DMS79 treated with DMSO at 0.1 percent for 48 hours (cell line): ENCODE measurements at regions not wholly inside any gene's neighbourhood (a gene's known extent, or its start where the extent isn't known, plus 50 kb on each side); places are given as distances from the start of the nearest gene placed in this dataset.
"Not testable (repeated sequence)": the region's sequence is repeated elsewhere in the genome, so short reads cannot be mapped to it uniquely, and the experiment has no call there.

Experiments
- DNase-seq: peaks from one replicate; lab custom pipeline; 2025; lab: John Stamatoyannopoulos, UW

DNA sequence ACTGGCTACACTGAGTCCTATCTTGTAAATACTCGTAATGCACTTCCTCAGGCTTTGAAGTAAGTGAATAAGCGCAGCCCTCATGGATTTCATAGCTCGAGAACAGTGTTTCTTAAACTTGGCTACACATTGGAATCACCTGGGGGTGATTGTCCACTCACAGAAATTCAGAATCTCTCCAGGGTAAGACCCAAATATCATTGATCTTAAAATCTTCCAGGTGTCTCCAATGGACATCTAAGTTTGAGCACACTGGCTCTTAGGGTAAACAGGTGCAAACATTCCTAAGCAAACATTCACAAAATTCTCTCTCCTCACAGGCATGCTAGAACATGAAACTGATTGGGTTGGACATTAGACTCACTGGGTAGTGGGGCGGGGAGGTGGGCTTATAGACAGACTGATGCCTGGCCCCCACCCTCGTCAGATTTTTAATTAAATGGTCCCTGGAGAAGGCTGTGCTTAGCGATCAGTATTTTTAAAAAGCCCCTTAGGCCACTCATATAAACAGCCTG, 279.7 kb upstream of the TBL1XR1 start:
- DNase-seq = no peak

DNA sequence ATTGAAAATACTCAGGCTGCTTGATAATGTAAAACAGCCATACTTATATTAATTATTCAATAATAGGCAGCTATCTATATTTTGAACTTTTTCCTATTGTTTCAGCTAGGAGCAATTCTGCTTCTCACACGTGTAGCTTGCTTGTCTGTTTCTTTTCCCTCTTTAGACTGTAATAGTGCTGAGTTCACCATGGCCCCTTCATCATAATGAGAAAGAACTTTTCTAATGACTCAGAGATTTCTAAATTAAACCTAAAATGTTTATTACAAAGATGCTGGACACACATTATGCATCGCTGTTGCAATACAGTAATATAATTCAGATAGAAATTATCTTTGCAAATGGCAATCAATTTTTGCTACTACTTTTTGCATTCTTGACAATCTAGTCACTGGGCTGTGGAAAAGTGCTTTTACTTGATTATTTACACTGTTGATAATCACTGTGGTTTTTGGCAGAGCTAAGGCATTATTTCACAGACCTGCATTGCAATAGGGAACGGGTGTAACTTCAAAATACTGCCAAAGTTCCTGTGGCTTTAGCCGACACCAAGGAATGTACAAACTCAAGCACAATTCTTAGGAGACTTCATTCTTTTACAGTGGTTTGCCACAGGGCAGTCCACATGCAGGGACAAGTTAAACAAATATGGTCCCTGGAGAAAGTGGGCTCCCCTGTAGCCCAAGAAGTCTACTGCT, 281.0 kb upstream of the TBL1XR1 start:
- peak; percentile 93 for DNase-seq

DNA sequence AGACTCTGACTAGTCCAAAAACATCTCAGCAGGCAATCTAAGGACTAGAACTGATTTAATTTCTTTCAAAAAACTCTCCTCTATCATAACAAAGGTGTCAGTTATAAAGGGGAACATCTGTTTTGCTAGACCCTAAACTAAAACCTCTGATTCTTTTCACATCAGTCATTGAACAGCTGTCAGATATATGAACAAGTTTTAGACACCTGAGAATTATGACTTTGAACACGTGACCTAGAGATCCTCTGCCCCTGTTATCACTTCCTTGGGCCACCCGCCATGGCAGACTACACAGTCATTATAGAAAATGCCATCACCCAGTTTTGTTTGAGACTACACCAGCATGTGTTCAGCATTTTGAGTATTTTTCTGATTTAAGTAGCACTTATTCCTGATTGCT, 282.3 kb upstream of the TBL1XR1 start:
- no peak for DNase-seq

DNA sequence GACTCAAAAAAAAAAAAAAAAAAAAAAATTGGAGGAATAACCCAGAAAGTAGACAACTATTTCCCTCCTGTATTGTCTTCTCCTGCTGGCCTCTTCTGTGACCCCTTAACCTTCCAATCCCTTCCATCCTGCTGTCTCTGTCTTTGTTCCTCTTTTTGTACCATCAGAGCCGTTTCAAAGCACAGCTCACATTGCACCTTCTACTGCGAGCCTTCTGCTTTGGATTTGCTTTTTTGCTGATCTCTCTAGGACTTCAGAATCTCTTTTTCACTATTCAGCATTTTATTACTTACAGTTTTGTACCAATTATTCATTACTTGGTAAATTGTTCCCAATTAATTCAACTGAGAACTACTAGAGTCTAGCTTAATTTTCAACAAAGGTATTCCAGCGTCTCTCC, 284.0 kb upstream of the TBL1XR1 start:
- DNase-seq = no peak

DNA sequence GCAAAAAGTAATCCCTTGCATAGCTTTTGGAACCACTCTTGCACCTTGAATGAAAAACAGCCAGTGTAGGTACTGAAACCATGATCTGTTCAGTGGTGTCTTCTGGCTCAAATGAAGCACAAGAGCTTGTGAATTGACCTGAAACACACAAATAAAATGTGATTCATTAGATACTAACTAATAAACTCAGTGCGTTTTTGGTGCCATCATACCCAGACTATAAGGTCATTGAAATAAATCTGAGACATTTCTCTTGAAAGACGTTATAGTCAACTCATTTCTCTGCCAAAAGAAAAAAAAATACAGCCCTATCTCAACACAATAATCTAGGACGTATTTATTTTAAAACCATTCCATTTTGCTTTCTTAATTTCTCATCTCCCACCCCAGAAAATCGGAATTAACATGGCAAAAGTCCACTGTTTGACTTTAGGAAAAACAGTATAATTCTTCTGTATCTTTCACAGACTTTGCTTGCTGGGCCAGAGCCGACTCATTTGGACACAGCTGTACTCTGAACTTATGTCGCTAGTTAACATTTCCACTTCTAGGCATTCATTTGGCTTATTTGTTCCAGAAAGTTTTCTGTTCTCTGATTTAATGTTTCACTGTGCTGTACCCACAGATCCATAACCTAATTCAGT, 284.9 kb upstream of the TBL1XR1 start:
- no peak for DNase-seq

DNA sequence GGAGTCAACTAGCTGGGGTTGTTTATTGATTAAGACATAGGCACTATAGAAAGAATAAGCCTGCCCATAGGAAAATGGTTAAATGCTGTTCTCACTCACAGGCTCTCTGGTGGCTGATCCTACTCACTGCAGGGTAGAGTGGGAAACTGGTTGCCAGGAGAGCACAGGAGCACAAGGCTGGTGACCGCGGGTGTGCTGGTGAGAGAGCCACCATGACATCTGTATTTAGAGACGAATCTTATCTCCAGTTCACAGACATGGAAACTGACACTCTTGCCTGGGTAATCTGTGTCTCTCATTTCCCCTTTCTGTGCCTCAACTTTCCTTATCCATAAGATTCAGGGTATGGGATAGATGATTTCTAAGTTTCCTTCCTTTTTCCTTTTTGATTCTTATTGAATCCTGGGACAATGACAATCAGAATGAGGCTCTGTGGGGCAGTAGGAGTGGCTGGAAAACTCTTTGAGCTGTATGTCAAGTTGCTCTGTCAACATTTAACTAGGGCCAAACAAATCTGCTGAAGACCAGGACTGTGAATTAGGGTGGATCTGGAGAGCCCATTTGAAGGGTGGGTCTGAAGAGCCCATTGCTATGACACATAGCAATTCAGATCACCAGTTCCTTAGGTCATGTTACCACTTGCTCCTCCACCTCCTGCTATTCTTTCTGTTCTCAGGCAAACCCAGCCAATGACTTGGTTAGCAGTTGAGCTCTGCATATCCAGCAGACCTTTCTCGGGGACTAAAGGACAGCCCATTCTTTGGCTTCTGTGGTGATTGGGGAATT, 286.1 kb upstream of the TBL1XR1 start:
- no peak for DNase-seq

DNA sequence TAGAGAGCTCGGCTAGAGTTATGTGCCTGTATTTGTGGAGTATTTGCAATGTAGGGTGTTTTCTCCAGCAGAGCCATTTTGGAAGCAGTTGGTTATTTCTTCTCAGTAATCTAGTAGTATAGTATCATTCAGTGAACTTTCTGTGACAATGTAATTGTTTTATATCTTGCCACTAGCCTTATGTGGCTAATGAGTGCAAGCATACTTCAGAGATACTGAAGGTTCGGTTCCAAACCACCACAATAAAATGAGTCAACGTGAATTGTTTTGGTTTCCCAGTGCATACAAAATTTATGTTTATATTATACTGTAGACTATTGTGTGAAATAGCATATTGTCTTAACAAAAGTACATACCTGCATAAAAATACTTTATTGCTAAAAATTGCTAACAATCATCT, 286.9 kb upstream of the TBL1XR1 start:
- no peak for DNase-seq

DNA sequence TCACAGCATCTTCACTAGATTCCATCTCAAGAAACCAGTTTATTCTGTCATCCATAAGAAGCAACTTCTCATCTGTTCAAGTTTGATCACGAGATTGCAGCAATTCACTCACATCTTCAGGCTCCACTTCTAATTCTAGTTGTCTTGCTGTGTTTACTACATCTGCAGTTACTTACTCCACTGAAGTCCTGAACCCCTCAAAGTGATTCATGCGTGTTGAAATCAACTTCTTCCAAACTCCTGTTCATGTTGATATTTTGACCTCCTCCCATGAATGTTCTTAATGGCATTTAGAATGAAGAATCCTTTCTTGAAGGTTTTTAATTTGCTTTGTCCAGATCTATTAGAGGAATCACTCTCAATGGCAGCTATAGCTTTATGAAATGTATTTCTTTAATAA, 287.6 kb upstream of the TBL1XR1 start:
- DNase-seq = no peak

DNA sequence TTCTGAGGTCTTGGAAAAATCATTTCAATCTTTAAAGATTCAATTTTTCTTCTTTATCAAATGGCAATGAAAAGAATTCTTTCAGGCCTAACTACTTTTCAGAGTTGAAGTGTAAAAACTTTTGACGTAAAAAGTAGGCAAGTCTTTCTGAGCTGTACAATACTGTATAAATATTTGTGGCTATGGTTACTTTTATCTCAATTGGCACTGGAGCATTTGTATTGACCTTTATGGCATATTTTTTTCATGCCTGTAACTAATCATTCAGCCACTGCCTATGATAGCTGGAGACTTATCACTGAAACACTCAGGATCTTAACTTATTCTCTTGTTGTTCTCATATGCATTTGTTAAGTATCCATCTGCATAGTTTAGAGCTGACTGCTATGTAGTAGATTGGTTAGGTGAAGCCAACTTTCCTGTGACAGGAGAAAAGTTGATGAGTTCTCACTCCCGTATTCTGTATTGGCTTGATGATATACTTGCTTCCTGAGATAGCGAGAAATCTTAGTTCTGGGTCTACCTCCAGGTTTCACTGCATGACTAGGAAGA, 290.4 kb upstream of the TBL1XR1 start:
- DNase-seq = no peak

DNA sequence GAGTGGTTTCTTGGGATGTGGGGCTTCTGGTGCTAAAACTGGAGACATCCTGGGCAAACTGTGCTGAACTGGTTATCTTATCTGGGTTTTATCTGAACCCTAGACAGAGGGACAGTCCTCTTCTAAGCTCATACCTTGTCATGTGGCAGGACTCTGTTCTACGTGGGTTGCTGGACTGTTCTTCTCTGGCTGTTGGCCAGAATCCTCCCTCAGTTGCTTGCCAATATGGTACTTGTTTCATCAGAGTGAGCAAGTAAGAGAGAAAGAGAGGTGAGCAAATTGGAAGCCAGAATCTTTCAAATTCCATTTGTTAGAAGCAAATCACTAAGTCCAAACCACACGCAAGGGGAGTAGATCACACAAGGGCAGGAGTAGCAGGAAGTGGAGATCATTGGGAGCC, 291.5 kb upstream of the TBL1XR1 start:
- DNase-seq = no peak

DNA sequence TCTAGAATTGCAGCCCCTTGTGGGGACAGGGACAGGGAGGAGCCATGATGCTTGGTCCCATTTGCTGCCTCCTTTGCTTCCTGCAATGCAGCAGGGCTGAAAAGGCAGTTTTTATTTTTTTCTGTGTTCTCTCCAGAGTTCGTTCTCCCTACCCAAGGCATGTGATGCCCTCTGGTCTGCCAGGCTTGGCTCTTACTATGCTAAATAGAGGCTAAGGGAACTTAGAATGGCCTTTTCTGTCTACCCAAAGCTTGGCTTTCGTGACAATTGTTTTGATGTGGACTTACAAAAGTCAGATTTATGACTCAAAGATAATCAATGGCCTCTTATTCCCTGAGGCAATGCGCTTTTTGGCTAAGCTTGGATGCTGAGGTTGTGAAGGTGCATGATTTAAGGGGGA, 293.3 kb upstream of the TBL1XR1 start:
- no peak for DNase-seq

DNA sequence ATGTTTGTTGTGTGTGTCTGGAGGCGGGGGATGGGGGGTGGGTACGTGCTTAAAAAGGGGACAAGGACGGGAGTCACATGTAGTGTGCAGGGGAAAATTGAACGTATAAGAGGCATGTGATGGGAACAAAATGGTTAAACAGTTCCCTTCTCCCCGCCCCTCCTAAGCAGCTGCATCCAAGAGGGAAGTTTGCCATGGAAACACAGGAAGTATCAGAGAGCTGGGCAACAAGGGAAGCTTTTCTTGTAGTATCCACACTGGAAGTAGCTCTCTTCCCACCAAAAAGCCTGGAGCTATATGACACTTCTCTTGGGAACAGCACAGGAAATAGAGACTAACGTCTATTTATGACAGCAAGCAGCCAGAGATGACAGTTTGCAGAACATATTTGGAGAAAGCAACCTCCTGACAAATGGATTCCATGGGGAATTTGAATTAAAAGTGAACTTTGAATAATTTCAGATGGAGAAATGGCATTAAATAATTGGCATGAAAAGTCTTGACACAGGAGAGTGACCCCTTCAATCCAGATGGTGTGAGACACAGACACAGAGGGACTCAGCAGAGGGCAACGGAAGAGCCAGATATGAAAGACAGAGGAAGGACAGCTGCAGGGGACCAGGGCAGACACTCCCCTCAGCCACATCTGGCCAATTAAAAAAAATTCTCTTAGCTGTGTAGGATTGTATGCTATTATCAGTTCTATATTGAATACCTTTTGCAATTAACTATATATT, 294.2 kb upstream of the TBL1XR1 start:
- no peak for DNase-seq

DNA sequence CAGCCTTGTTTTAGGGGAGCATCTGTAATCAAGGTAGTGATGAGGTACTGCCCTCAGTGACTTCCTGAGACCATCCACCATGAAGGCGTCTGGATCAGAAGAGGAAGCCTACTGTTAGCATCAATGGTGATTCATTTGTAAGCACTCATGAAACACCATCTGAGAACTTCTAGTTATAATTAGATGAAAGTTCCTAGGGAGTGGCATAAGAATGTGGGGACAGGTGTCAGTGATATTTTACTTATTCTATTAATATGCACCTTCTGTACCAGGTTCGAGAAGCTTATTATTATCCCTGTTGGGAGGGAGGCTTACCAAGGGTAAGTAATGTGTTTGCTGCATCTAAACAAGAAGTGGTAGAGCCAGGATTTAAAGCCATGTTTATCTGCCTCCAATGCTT, 295.8 kb upstream of the TBL1XR1 start:
- DNase-seq = no peak

DNA sequence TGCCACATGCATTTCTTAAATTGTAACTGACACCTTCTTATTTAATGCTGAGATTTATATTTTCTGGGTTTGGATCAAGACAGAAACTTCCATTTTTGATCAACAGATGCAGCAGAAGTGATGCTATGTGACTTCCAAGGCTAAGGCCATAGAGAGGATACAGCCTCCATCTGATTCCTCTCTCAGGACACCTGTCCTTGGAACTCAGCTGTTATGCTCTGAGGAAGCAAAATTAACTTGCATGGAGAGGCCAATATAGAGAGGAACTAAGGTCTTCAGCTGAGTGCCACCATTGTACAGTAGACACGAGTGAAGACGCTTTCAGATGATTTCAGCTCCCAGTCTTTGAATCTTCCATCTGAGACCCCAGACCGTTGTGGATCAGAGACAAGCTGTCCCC, 296.9 kb upstream of the TBL1XR1 start:
- no peak for DNase-seq

DNA sequence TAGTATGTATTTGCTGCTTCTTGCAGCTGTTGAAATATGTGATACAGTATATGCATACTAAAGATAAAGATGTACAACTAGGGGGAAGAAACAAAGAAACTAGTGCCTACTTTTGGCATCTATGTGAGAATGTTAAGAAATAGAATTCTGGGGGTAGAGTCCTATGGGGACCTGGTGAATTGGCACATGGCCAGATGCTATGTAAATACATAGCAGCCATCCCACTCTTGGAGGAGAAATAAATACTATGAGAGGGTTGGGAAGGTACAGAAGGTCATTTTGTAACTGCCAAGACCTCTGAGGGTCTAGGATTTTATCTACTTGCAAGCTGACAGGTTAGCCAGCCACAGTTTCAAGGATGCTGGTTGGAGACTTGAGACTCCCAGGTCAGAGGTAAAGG, 298.3 kb upstream of the TBL1XR1 start:
- DNase-seq = no peak

DNA sequence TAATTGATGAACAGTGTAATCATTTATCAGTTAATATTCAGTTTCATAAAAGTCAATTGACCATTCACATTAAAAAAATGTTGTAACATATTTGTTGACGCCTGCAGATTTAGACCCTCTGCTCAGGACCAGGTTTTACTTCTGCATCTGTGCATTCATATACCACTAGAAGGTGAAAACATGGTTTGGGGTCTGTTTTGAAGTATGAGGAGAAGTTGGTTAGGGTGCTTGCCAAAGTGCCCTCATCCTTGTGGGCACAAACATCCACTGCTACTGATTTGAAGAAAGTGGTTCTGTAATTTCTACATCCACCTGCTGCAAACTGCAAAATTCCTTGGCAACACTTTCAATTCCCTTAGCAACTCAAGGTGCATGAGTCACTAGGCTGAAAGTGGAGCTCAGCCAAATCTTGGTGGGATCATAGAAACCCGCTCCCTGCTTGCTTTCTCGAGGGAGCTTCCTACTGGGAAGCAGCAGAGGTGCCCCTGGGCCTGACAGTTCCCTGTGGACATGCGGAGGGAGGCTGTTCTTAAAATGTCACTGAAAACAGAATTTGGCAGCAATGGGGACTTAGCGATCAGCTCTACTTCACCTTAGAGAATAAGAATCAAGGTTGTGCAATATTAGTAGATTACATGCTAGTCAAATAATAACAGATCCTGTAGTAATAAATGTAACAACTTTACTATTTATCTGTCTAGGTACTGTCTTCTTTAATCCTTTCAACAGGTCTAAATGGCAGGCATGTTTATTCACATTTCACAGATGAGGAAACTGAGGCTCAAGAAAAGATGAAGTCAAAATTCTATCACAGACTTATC, 301.0 kb upstream of the TBL1XR1 start:
- DNase-seq = peak; percentile 41

DNA sequence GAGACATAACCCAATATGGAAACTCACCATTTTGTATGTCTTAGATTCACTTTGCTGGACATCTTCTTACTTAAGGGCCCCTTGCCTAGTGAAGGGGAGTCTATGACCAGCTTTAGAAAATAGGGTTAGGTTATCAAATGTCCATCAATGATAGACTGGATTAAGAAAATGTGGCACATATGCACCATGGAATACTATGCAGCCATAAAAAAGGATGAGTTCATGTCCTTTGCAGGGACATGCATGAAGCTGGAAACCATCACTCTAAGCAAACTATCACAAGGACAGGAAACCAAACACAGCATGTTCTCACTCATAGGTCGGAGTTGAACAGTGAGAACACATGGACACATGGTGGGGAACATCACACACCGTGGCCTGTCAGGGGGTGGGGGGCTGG, 301.8 kb upstream of the TBL1XR1 start:
- DNase-seq = not testable (repeated sequence)

DNA sequence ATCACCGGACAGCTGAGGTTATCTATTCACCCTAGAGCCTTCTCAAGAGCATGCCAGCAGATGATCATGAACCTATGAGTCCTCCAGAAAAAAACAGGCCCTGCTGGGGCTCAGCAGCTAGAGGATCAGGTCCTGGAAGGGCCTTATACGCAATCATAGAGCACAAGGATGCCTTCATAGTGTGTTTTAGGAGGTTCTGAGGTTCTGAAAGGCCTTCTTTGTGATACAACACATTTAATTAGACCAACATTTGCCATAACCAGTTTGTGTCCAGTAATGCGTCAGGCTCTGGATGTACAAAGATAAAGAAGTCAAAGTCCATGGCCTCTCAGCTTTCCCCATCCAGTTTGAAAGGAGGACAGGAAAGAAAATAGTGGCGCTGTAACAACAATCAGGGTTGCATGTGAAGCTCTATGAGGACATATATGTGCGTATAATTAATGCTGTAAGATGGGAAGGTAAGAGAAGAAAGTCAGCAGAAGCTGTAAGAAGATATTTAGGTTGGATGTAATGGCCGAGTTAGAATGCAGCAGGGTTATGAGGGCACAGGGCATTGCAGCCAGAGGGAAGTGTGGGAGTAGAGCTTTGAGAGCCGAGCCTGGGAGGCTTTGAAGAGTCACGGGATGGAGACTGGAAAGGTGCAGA, 302.6 kb upstream of the TBL1XR1 start:
- no peak for DNase-seq

DNA sequence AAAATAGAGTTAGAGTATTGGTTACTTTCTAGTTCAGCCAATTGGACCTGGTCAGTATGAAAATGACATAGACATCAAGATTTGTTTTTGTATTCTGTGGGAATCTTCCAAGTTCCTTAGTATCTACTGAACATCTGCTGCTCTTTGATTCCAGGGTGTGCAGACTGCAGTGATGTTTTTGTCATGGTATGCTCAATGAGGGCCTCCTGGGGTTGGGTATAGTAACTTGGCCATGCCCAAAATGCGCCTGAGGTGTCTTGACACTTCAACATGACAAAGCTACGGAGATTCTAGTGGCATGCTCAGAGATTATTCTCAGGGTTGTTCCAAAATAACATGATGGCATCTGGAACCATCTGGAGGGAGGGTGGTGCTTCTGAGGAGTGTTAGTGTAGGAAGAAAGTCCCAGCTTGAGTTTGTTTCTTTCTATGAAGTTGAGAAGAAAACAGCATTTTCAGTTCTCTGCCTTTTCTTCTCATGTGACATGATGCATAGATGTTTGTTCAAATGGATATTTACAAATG, 313.5 kb upstream of the TBL1XR1 start:
- no peak for DNase-seq
